ENCODE measurements at regions not wholly inside any gene's neighbourhood (a gene's known extent, or its start where the extent isn't known, plus 50 kb on each side); places are given as distances from the start of the nearest gene placed in this dataset.
A peak's percentile ranks its signal among the peaks of the same experiment; 100 is the strongest.

DNA sequence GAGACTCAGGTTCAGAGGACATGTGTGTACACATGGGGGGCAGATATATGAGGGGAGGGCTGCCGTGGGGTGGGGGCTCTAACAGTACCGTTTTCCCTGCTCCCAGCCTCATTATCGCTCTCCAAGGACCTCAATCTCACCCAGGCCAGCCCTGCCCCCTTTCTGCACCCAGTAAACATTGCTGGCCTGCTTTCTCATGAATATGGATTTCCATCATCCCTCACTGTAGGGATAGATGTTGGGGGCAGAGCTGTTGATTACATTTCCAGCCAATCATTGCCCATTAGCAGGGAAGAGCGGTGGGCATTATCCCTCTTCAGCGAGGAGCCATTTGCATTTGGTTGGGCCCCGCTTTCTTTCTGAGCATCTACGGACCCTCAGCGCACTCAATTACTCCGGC, 273.8 kb downstream of the RPS6KC1 start:
- no peak for DNase-seq (ENCODE audit: low read depth)
- TF ChIP-seq, protein P1, sequence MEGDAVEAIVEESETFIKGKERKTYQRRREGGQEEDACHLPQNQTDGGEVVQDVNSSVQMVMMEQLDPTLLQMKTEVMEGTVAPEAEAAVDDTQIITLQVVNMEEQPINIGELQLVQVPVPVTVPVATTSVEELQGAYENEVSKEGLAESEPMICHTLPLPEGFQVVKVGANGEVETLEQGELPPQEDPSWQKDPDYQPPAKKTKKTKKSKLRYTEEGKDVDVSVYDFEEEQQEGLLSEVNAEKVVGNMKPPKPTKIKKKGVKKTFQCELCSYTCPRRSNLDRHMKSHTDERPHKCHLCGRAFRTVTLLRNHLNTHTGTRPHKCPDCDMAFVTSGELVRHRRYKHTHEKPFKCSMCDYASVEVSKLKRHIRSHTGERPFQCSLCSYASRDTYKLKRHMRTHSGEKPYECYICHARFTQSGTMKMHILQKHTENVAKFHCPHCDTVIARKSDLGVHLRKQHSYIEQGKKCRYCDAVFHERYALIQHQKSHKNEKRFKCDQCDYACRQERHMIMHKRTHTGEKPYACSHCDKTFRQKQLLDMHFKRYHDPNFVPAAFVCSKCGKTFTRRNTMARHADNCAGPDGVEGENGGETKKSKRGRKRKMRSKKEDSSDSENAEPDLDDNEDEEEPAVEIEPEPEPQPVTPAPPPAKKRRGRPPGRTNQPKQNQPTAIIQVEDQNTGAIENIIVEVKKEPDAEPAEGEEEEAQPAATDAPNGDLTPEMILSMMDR (IDR thresholded peaks at IDR 0.05; ENCODE audit: low read depth, low read length, missing control alignments): no peak
- H3K4me3 ChIP-seq (ENCODE audit: low read depth, low read length): no peak overlapping the region

GRCh38 chr1:213325482-213325881, 274.4 kb downstream of the RPS6KC1 start:
- H3K4me3 ChIP-seq (ENCODE audit: low read depth, low read length): no peak overlapping the region
- DNase-seq (ENCODE audit: low read depth): no peak
- TF ChIP-seq, protein P1 (IDR thresholded peaks at IDR 0.05; ENCODE audit: low read depth, low read length, missing control alignments): no peak

- TF ChIP-seq, protein P1 (IDR thresholded peaks at IDR 0.05; ENCODE audit: low read depth, low read length, missing control alignments): no peak
- DNase-seq (ENCODE audit: low read depth): no peak
- no peak overlapping the region for H3K4me3 ChIP-seq (ENCODE audit: low read depth, low read length)
Observed at GRCh38 chr1:213326281-213327016, 275.4 kb downstream of the RPS6KC1 start.

- TF ChIP-seq, protein P1 (IDR thresholded peaks at IDR 0.05; ENCODE audit: low read depth, low read length, missing control alignments): no peak
- DNase-seq (ENCODE audit: low read depth): no peak
- H3K4me3 ChIP-seq (ENCODE audit: low read depth, low read length): no peak overlapping the region
Observed at GRCh38 chr1:213327017-213327667, 276.1 kb downstream of the RPS6KC1 start.

- H3K4me3 ChIP-seq (ENCODE audit: low read depth, low read length): no peak overlapping the region
- TF ChIP-seq, protein P1 (IDR thresholded peaks at IDR 0.05; ENCODE audit: low read depth, low read length, missing control alignments): no peak
- DNase-seq (ENCODE audit: low read depth): no peak
Observed at GRCh38 chr1:213329406-213330008, 278.5 kb downstream of the RPS6KC1 start.

- peak; percentile 0 for DNase-seq (ENCODE audit: low read depth)
- H3K4me3 ChIP-seq (ENCODE audit: low read depth, low read length): no peak overlapping the region
- TF ChIP-seq, protein P1 (IDR thresholded peaks at IDR 0.05; ENCODE audit: low read depth, low read length, missing control alignments): no peak
Observed at GRCh38 chr1:213330281-213330680, 279.2 kb downstream of the RPS6KC1 start.

All from GM12864 (cell line).